ACC112 (cell line): ENCODE measurements at regions not wholly inside any gene's neighbourhood (a gene's known extent, or its start where the extent isn't known, plus 50 kb on each side); places are given as distances from the start of the nearest gene placed in this dataset.

ENCODE experiments used
- H2AFZ ChIP-seq: fragments of 200-600 bp; sonication (generic); one replicate; pipeline ENCODE4 v1.6.0; 2017; ENCODE audit warnings: antibody characterized with exemption, low read length; ENCODE audit not compliant: unreplicated experiment
- H3K27ac ChIP-seq: fragments of 200-600 bp; sonication (generic); 2 replicates; pipeline ENCODE4 v1.5.1; 2014; ENCODE audit warnings: low read depth, mild to moderate bottlenecking, antibody characterized with exemption, low read length, moderate library complexity
- H3K27me3 ChIP-seq: fragments of 200-600 bp; sonication (generic); 2 replicates; pipeline ENCODE4 v1.6.1; 2014; ENCODE audit warnings: mild to moderate bottlenecking, antibody characterized with exemption, low read length, moderate library complexity, mixed read lengths; ENCODE audit not compliant: insufficient read depth
- H3K36me3 ChIP-seq: fragments of 200-600 bp; sonication (generic); 2 replicates; pipeline ENCODE4 v1.6.1; 2016; ENCODE audit warnings: mild to moderate bottlenecking, antibody characterized with exemption, low read length, moderate library complexity, mixed read lengths; ENCODE audit not compliant: insufficient read depth
- H3K4me1 ChIP-seq: fragments of 200-600 bp; sonication (generic); one replicate; pipeline ENCODE4 v1.6.1; 2016; ENCODE audit warnings: low read length, mixed read lengths; ENCODE audit not compliant: insufficient read depth, unreplicated experiment, control insufficient read depth
- H3K4me3 ChIP-seq: fragments of 200-600 bp; sonication (generic); 2 replicates; pipeline ENCODE4 v1.5.1; 2014; ENCODE audit warnings: mild to moderate bottlenecking, low read depth, low read length
- H3K79me2 ChIP-seq: fragments of 200-600 bp; sonication (generic); one replicate; pipeline ENCODE4 v1.6.0; 2016; ENCODE audit warnings: low read length; ENCODE audit not compliant: control insufficient read depth, unreplicated experiment, insufficient read depth

- Histone ChIP-seq H3K4me3 (no peak overlapping the region), H2AFZ (no peak overlapping the region), H3K27ac (no peak overlapping the region), H3K79me2 (no peaks in the 10 kb centered on the region), H3K27me3 (no peaks in the 10 kb centered on the region), H3K36me3 (no peaks in the 10 kb centered on the region), H3K4me1 (no peaks in the 10 kb centered on the region)
These were observed 187.8 kb downstream of the CRPPA start for GRCh38 chr7:16233517-16233916.

- Histone ChIP-seq H3K36me3 (no peaks in the 10 kb centered on the region), H3K27ac (no peak overlapping the region), H3K79me2 (no peaks in the 10 kb centered on the region), H3K4me3 (no peak overlapping the region), H3K27me3 (no peaks in the 10 kb centered on the region), H3K4me1 (no peaks in the 10 kb centered on the region), H2AFZ (no peak overlapping the region)
These were observed 189.1 kb downstream of the CRPPA start for GRCh38 chr7:16232273-16232672.

GRCh38 chr7:16223963-16224707, 197.2 kb downstream of the CRPPA start:
- H2AFZ ChIP-seq, result no peak overlapping the region
- H3K27me3 ChIP-seq, result no peaks in the 10 kb centered on the region
- H3K36me3 ChIP-seq, result no peaks in the 10 kb centered on the region
- H3K4me1 ChIP-seq, result no peaks in the 10 kb centered on the region
- no peaks in the 10 kb centered on the region for H3K79me2 ChIP-seq
- H3K27ac ChIP-seq, result no peak overlapping the region
- H3K4me3 ChIP-seq, result no peak overlapping the region

- no peaks in the 10 kb centered on the region for H3K79me2 ChIP-seq
- no peaks in the 10 kb centered on the region for H3K4me1 ChIP-seq
- no peak overlapping the region for H2AFZ ChIP-seq
- H3K27ac ChIP-seq, result no peak overlapping the region
- no peaks in the 10 kb centered on the region for H3K27me3 ChIP-seq
- no peaks in the 10 kb centered on the region for H3K36me3 ChIP-seq
- no peak overlapping the region for H3K4me3 ChIP-seq
These were observed 208.7 kb downstream of the CRPPA start for GRCh38 chr7:16212610-16213009.

GRCh38 chr7:16212032-16212431, 209.3 kb downstream of the CRPPA start:
- no peak overlapping the region for H3K27ac ChIP-seq
- no peak overlapping the region for H3K4me3 ChIP-seq
- no peaks in the 10 kb centered on the region for H3K27me3 ChIP-seq
- no peaks in the 10 kb centered on the region for H3K79me2 ChIP-seq
- no peak overlapping the region for H2AFZ ChIP-seq
- no peaks in the 10 kb centered on the region for H3K36me3 ChIP-seq
- no peaks in the 10 kb centered on the region for H3K4me1 ChIP-seq

GRCh38 chr7:16211402-16211925, 209.9 kb downstream of the CRPPA start:
- Histone ChIP-seq H3K79me2 (no peaks in the 10 kb centered on the region), H3K4me1 (no peaks in the 10 kb centered on the region), H3K27ac (no peak overlapping the region), H3K36me3 (no peaks in the 10 kb centered on the region), H3K27me3 (no peaks in the 10 kb centered on the region), H2AFZ (no peak overlapping the region), H3K4me3 (no peak overlapping the region)

- Histone ChIP-seq H3K79me2 (no peaks in the 10 kb centered on the region), H3K4me1 (no peaks in the 10 kb centered on the region)
These were observed 211.2 kb downstream of the CRPPA start for GRCh38 chr7:16210171-16210570.

GRCh38 chr7:16207321-16207720, 214.0 kb downstream of the CRPPA start:
- H3K4me3 ChIP-seq, result no peak overlapping the region
- H3K27me3 ChIP-seq, result no peaks in the 10 kb centered on the region
- H3K4me1 ChIP-seq, result no peaks in the 10 kb centered on the region
- H3K36me3 ChIP-seq, result no peaks in the 10 kb centered on the region
- no peaks in the 10 kb centered on the region for H3K79me2 ChIP-seq
- H2AFZ ChIP-seq, result no peak overlapping the region
- H3K27ac ChIP-seq, result no peak overlapping the region

More at GRCh38 chr7:16210171-16210570, 211.2 kb downstream of the CRPPA start:
- no peaks in the 10 kb centered on the region for H3K27me3 ChIP-seq
- H2AFZ ChIP-seq, result no peak overlapping the region
- no peak overlapping the region for H3K4me3 ChIP-seq
- H3K27ac ChIP-seq, result no peak overlapping the region
- no peaks in the 10 kb centered on the region for H3K36me3 ChIP-seq

- H3K27ac ChIP-seq, result no peak overlapping the region
- H3K4me3 ChIP-seq, result no peak overlapping the region
- H3K79me2 ChIP-seq, result no peaks in the 10 kb centered on the region
- H2AFZ ChIP-seq, result no peak overlapping the region
- no peaks in the 10 kb centered on the region for H3K27me3 ChIP-seq
- H3K4me1 ChIP-seq, result no peaks in the 10 kb centered on the region
- no peaks in the 10 kb centered on the region for H3K36me3 ChIP-seq
These were observed 215.9 kb downstream of the CRPPA start for GRCh38 chr7:16205466-16205865.

- H2AFZ ChIP-seq, result no peak overlapping the region
- no peaks in the 10 kb centered on the region for H3K27me3 ChIP-seq
- no peaks in the 10 kb centered on the region for H3K36me3 ChIP-seq
- no peaks in the 10 kb centered on the region for H3K4me1 ChIP-seq
- no peaks in the 10 kb centered on the region for H3K79me2 ChIP-seq
- no peak overlapping the region for H3K27ac ChIP-seq
- no peak overlapping the region for H3K4me3 ChIP-seq
These were observed 216.4 kb downstream of the CRPPA start for GRCh38 chr7:16204953-16205352.

- H3K36me3 ChIP-seq, result no peaks in the 10 kb centered on the region
- H3K79me2 ChIP-seq, result no peaks in the 10 kb centered on the region
- no peak overlapping the region for H3K27ac ChIP-seq
- no peaks in the 10 kb centered on the region for H3K4me1 ChIP-seq
- H3K4me3 ChIP-seq, result no peak overlapping the region
- no peak overlapping the region for H2AFZ ChIP-seq
- H3K27me3 ChIP-seq, result no peaks in the 10 kb centered on the region
These were observed 218.3 kb downstream of the CRPPA start for GRCh38 chr7:16203065-16203464.
